ENCODE measurements at regions not wholly inside any gene's neighbourhood (a gene's known extent, or its start where the extent isn't known, plus 50 kb on each side); places are given as distances from the start of the nearest gene placed in this dataset.

- H2AFZ ChIP-seq (ENCODE audit: insufficient read depth, low read depth, low read length, poor library complexity, severe bottlenecking), result no peak overlapping the region
- Mint-ChIP-seq H3K27ac (no peak overlapping the region), H3K9me3 (peaks cover 0 to 5% (median 1%) of the 10 kb centered on the region in 7 donors), H3K27me3 (ENCODE audit: low read depth in 3 of 3) (peaks cover 42 to 55% (median 53%) of the 10 kb centered on the region in 3 donors), H3K4me1 (no peaks in the 10 kb centered on the region), H3K36me3 (no peaks in the 10 kb centered on the region), H3K4me3 (peak overlapping the region in 1 of 2 donors; percentile 37)
- no peaks in the 10 kb centered on the region for H3K36me3 ChIP-seq (replicated peaks in 1 of 2; ENCODE audit: control insufficient read depth in 1 of 2, insufficient read depth in 2 of 2, low read length in 2 of 2)
- no peak for TF ChIP-seq CTCF (IDR thresholded peaks at IDR 0.05)
- H3K9me3 ChIP-seq (replicated peaks in 1 of 2; ENCODE audit: control insufficient read depth in 1 of 2, insufficient read depth in 1 of 2, low read length in 2 of 2), result peaks cover 0 to 3% of the 10 kb centered on the region in 2 donors
- H4K20me1 ChIP-seq (ENCODE audit: insufficient read depth, low read length), result no peaks in the 10 kb centered on the region
- H3K4me3 ChIP-seq (replicated peaks in 1 of 3; ENCODE audit: low read depth in 2 of 3, low read length in 3 of 3), result no peak overlapping the region
- intact Hi-C loops (cut with micrococcal nuclease), result no loop called here
- H3K4me1 ChIP-seq (ENCODE audit: control insufficient read depth in 1 of 2, insufficient read depth in 2 of 2, low read length in 2 of 2), result peaks cover 0 to 9% of the 10 kb centered on the region in 2 donors
- H3K4me2 ChIP-seq (replicated peaks; ENCODE audit: extremely low read depth, low read length, poor library complexity, severe bottlenecking), result no peak overlapping the region
- DNase-seq, result no peak
- H3K79me2 ChIP-seq (ENCODE audit: insufficient read depth, low read length), result no peaks in the 10 kb centered on the region
- H3K27ac ChIP-seq (ENCODE audit: low read depth in 1 of 2, low read length in 2 of 2), result no peak overlapping the region
- 97% methylated on average over 5 of the region's 6 CpGs for WGBS (ENCODE audit: insufficient coverage)
- no peak overlapping the region for H3K9ac ChIP-seq (ENCODE audit: insufficient read depth, low read length, poor library complexity, severe bottlenecking)
- H3K27me3 ChIP-seq (ENCODE audit: control insufficient read depth in 2 of 2, insufficient read depth in 2 of 2, low read length in 2 of 2), result peaks cover 14 to 43% of the 10 kb centered on the region in 2 donors
Observed at GRCh38 chr16:85233516-85233915, 121.2 kb upstream of the CIBAR2 start.

- no peaks in the 10 kb centered on the region for H3K4me1 Mint-ChIP-seq
- TF ChIP-seq CTCF (IDR thresholded peaks at IDR 0.05), result no peak
- H3K36me3 ChIP-seq (replicated peaks in 1 of 2; ENCODE audit: control insufficient read depth in 1 of 2, insufficient read depth in 2 of 2, low read length in 2 of 2), result no peaks in the 10 kb centered on the region
- 71% methylated on average over 23 of the region's 36 CpGs for WGBS (ENCODE audit: insufficient coverage)
- peaks cover 0 to 5% (median 1%) of the 10 kb centered on the region in 7 donors for H3K9me3 Mint-ChIP-seq
- H2AFZ ChIP-seq (ENCODE audit: insufficient read depth, low read depth, low read length, poor library complexity, severe bottlenecking), result no peak overlapping the region
- H3K27me3 Mint-ChIP-seq (ENCODE audit: low read depth in 3 of 3), result peaks cover 49 to 60% (median 56%) of the 10 kb centered on the region in 3 donors
- intact Hi-C loops (cut with micrococcal nuclease), result no loop called here
- peak overlapping the region in 1 of 2 donors; percentile 57 for H3K4me3 Mint-ChIP-seq
- H3K9me3 ChIP-seq (replicated peaks in 1 of 2; ENCODE audit: control insufficient read depth in 1 of 2, insufficient read depth in 1 of 2, low read length in 2 of 2), result peaks cover 0 to 3% of the 10 kb centered on the region in 2 donors
- no peak overlapping the region for H3K4me2 ChIP-seq (replicated peaks; ENCODE audit: extremely low read depth, low read length, poor library complexity, severe bottlenecking)
- H3K9ac ChIP-seq (ENCODE audit: insufficient read depth, low read length, poor library complexity, severe bottlenecking), result no peak overlapping the region
- peaks cover 14 to 49% of the 10 kb centered on the region in 2 donors for H3K27me3 ChIP-seq (ENCODE audit: control insufficient read depth in 2 of 2, insufficient read depth in 2 of 2, low read length in 2 of 2)
- peak overlapping the region in 1 of 7 donors; percentile 33 for H3K27ac Mint-ChIP-seq
- no peaks in the 10 kb centered on the region for H3K36me3 Mint-ChIP-seq
- no peaks in the 10 kb centered on the region for H4K20me1 ChIP-seq (ENCODE audit: insufficient read depth, low read length)
- no peaks in the 10 kb centered on the region for H3K79me2 ChIP-seq (ENCODE audit: insufficient read depth, low read length)
- no peak overlapping the region for H3K27ac ChIP-seq (ENCODE audit: low read depth in 1 of 2, low read length in 2 of 2)
- peaks cover 0 to 9% of the 10 kb centered on the region in 2 donors for H3K4me1 ChIP-seq (ENCODE audit: control insufficient read depth in 1 of 2, insufficient read depth in 2 of 2, low read length in 2 of 2)
- no peak overlapping the region for H3K4me3 ChIP-seq (replicated peaks in 1 of 3; ENCODE audit: low read depth in 2 of 3, low read length in 3 of 3)
- no peak for DNase-seq
Observed at GRCh38 chr16:85234310-85235204, 122.3 kb upstream of the CIBAR2 start.

Data from CD14-positive monocyte (primary cell).